ENCODE measurements at regions not wholly inside any gene's neighbourhood (a gene's known extent, or its start where the extent isn't known, plus 50 kb on each side); places are given as distances from the start of the nearest gene placed in this dataset.

GRCh38 chr9:12880406-12881015 lies 105.7 kb downstream of the LURAP1L start:
- Histone ChIP-seq H3K4me1 (ENCODE audit: control insufficient read depth in 1 of 2, insufficient read depth in 2 of 2, low read depth in 1 of 2, low read length in 1 of 2) (no peaks in the 10 kb centered on the region; a peak in 2 of 4 replicates), H4K20me1 (ENCODE audit: insufficient read depth) (no peaks in the 10 kb centered on the region), H3K9ac (no peak overlapping the region), H3K9me2 (no peaks in the 10 kb centered on the region), H3K27me3 (ENCODE audit: insufficient read depth) (no peaks in the 10 kb centered on the region), H2AFZ (ENCODE audit: low read depth) (peak overlapping the region; percentile 65; the same call in 1 of the 2 replicates), H3K4me3 (ENCODE audit: low read depth in 2 of 2, low read length in 1 of 2) (no peak overlapping the region), H3K36me3 (replicated peaks in 1 of 2; ENCODE audit: control insufficient read depth in 1 of 2, insufficient read depth in 2 of 2, low read length in 1 of 2) (no peaks in the 10 kb centered on the region), H3K9me3 (no peaks in the 10 kb centered on the region), H3F3A (replicated peaks; ENCODE audit: insufficient read depth) (no peaks in the 10 kb centered on the region), H3K79me2 (ENCODE audit: insufficient read depth) (no peaks in the 10 kb centered on the region), H3K4me2 (no peak overlapping the region), H3K27ac (ENCODE audit: low read depth in 2 of 2, low read length in 1 of 2) (0 out of 4 replicates have a peak overlapping the region, but pooled peaks of 1 of the 2 experiments have one; percentile 22)
- no peak for TF ChIP-seq RAD21 (IDR thresholded peaks at IDR 0.05; ENCODE audit: low read length)
- no peak for TF ChIP-seq FOXJ3 (CRISPR knock-in tag; IDR thresholded peaks at IDR 0.05)
- no peak for TF ChIP-seq REST (IDR thresholded peaks at IDR 0.05; ENCODE audit: low read depth, low read length)
- TF ChIP-seq USF1 (IDR thresholded peaks at IDR 0.05; ENCODE audit: borderline replicate concordance, low read depth): no peak
- TF ChIP-seq TEAD4 (IDR thresholded peaks at IDR 0.05; ENCODE audit: borderline replicate concordance, insufficient read depth): no peak
- no peak for TF ChIP-seq EP300 (IDR thresholded peaks at IDR 0.05; ENCODE audit: borderline replicate concordance in 1 of 2, low read depth in 1 of 2, low read length in 1 of 2)
- TF ChIP-seq PBX3 (IDR thresholded peaks at IDR 0.05): no peak
- no peak for TF ChIP-seq SMC3 (IDR thresholded peaks at IDR 0.05; ENCODE audit: low read depth, low read length)
- no peak for TF ChIP-seq ELF1 (IDR thresholded peaks at IDR 0.05)
- TF ChIP-seq CHD2 (IDR thresholded peaks at IDR 0.05; ENCODE audit: low read length, partially characterized antibody): no peak
- no peak for TF ChIP-seq RCOR1 (IDR thresholded peaks at IDR 0.05; ENCODE audit: low read length)
- TF ChIP-seq JUND (IDR thresholded peaks at IDR 0.05): no peak
- TF ChIP-seq MEF2A (IDR thresholded peaks at IDR 0.05; ENCODE audit: borderline replicate concordance, low read depth): no peak
- TF ChIP-seq, protein P1, sequence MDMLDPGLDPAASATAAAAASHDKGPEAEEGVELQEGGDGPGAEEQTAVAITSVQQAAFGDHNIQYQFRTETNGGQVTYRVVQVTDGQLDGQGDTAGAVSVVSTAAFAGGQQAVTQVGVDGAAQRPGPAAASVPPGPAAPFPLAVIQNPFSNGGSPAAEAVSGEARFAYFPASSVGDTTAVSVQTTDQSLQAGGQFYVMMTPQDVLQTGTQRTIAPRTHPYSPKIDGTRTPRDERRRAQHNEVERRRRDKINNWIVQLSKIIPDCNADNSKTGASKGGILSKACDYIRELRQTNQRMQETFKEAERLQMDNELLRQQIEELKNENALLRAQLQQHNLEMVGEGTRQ (IDR thresholded peaks at IDR 0.05; ENCODE audit: borderline replicate concordance, low read depth, low read length): no peak
- TF ChIP-seq TCF12 (IDR thresholded peaks at IDR 0.05): no peak
- no peak for TF ChIP-seq EZH2phosphoT487 (IDR thresholded peaks at IDR 0.05; ENCODE audit: borderline replicate concordance, low read depth)
- no peak for TF ChIP-seq MAX (IDR thresholded peaks at IDR 0.05; ENCODE audit: low read depth)
- TF ChIP-seq TAF1 (IDR thresholded peaks at IDR 0.05; ENCODE audit: borderline replicate concordance, low read depth, low read length): no peak
- ChIA-PET POLR2A (no interaction called here), CTCF (interaction anchor here (0.7 to 3.2 kb wide), 9 partner anchors 18 to 183 kb away, joined by 3 to 10 read pairs (median 3); partner anchors contain the start of gene LURAP1L)
- 79% methylated on average over 3 of the region's 3 CpGs for WGBS (ENCODE audit: low lambda C conversion rate)
- DNase-seq: peak; percentile 7
